H1 (cell line): ENCODE measurements at regions not wholly inside any gene's neighbourhood (a gene's known extent, or its start where the extent isn't known, plus 50 kb on each side); places are given as distances from the start of the nearest gene placed in this dataset.

Source experiments
- CTCF ChIA-PET: fragments of 300-600 bp; sonication (Branson Sonifier 250); formaldehyde crosslinking; loops from one replicate; lab custom pipeline; 2021; ENCODE audit not compliant: partially characterized antibody; lab: Charles Lee
- POLR2A ChIA-PET: fragments of 300-600 bp; sonication (Branson Sonifier 250); formaldehyde crosslinking; loops from one replicate; lab custom pipeline; 2021; ENCODE audit warnings: inconsistent platforms; ENCODE audit not compliant: partially characterized antibody; lab: Charles Lee
- DNase-seq, 2 experiments: peaks; one replicate each; pipeline versions ENCODE4 v3.0.0 to v3.0.0-alpha.2; 2010 to 2022; ENCODE audit warnings: low spot score in 2 of 2, low read depth in 1 of 2, mixed read lengths in 1 of 2
- FAIRE-seq: peaks from 2 replicates; lab custom pipeline; 2011; peaks lifted over from hg19 to GRCh38; lab: Jason Lieb, UNC
- H2AFZ ChIP-seq: 2 replicates; pipeline ENCODE4 v1.8.1; 2012; ENCODE audit warnings: low read length, inconsistent platforms
- H2AK5ac ChIP-seq: 2 replicates; pipeline ENCODE4 v1.6.1; 2013; ENCODE audit warnings: low read depth, low read length
- H2BK120ac ChIP-seq: replicated peaks from 2 replicates; pipeline ENCODE3; 2013; ENCODE audit warnings: low read depth, low read length, inconsistent platforms
- H2BK12ac ChIP-seq: 2 replicates; pipeline ENCODE4 v1.6.1; 2013; ENCODE audit warnings: low read depth, low read length
- H2BK15ac ChIP-seq: 2 replicates; pipeline ENCODE4 v1.6.1; 2013; ENCODE audit warnings: low read length
- H2BK20ac ChIP-seq: 2 replicates; pipeline ENCODE4 v1.6.1; 2013; ENCODE audit warnings: low read length
- H2BK5ac ChIP-seq: 2 replicates; pipeline ENCODE4 v1.6.1; 2013; ENCODE audit warnings: low read depth, low read length
- H3K14ac ChIP-seq: 2 replicates; pipeline ENCODE4 v1.6.1; 2013; ENCODE audit warnings: inconsistent platforms; ENCODE audit not compliant: insufficient read length
- H3K18ac ChIP-seq: 2 replicates; pipeline ENCODE4 v1.6.1; 2013; ENCODE audit warnings: low read length; ENCODE audit errors: extremely low read depth
- H3K23ac ChIP-seq: 2 replicates; pipeline ENCODE4 v1.6.1; 2013; ENCODE audit warnings: inconsistent platforms; ENCODE audit not compliant: insufficient read length
- H3K23me2 ChIP-seq: 2 replicates; pipeline ENCODE4 v1.6.1; 2013; ENCODE audit warnings: low read depth, low read length
- H3K27ac ChIP-seq: 2 replicates; pipeline ENCODE4 v1.6.1; 2011; ENCODE audit warnings: low read depth, low read length, inconsistent platforms
- H3K27me3 ChIP-seq, 4 experiments: replicated peaks in 1 of 4; 1 replicate in 1 of 4; 2 replicates in 3 of 4; pipeline versions ENCODE4 v1.6.1 to v1.8.1; 2011 to 2013; ENCODE audit warnings: low read length in 3 of 4, mild to moderate bottlenecking in 3 of 4, inconsistent platforms in 2 of 4, mixed read lengths in 2 of 4, moderate library complexity in 1 of 4; ENCODE audit not compliant: control insufficient read depth in 3 of 4, insufficient read depth in 3 of 4; ENCODE audit errors: extremely low read depth in 1 of 4
- H3K36me3 ChIP-seq, 4 experiments: 2 replicates each; pipeline versions ENCODE4 v1.6.1 to v1.8.1; 2011 to 2013; ENCODE audit warnings: mild to moderate bottlenecking in 4 of 4, low read length in 3 of 4, moderate library complexity in 2 of 4, control low read depth in 1 of 4, inconsistent platforms in 1 of 4; ENCODE audit not compliant: insufficient read depth in 4 of 4, control insufficient read depth in 2 of 4
- H3K4ac ChIP-seq: replicated peaks from 2 replicates; pipeline ENCODE3; 2013; ENCODE audit warnings: low read length, low read depth, mixed read lengths, inconsistent platforms; ENCODE audit not compliant: insufficient read length
- H3K4me1 ChIP-seq, 4 experiments: replicated peaks in 1 of 4; 1 replicate in 1 of 4; 2 replicates in 3 of 4; pipeline versions ENCODE4 v1.6.1 to v1.8.1; 2011 to 2013; ENCODE audit warnings: low read length in 3 of 4, inconsistent platforms in 2 of 4, mixed read lengths in 1 of 4; ENCODE audit not compliant: insufficient read depth in 4 of 4, control insufficient read depth in 3 of 4
- H3K4me2 ChIP-seq, 2 experiments: 2 replicates each; pipeline versions ENCODE4 v1.6.1 to v1.8.1; 2011 to 2013; ENCODE audit warnings: low read depth in 2 of 2, low read length in 2 of 2, control low read depth in 1 of 2, inconsistent platforms in 1 of 2, mild to moderate bottlenecking in 1 of 2; ENCODE audit not compliant: insufficient read depth in 1 of 2
- H3K4me3 ChIP-seq, 4 experiments: fragments of 200-600, 300-600 bp in 1 of 4; sonication (generic), shearing (Covaris generic), sonication (Bioruptor Twin) in 1 of 4; 2 replicates each; pipeline versions ENCODE4 v1.5.1 to v1.8.1; 2011 to 2016; ENCODE audit warnings: low read length in 4 of 4, low read depth in 3 of 4, control low read depth in 2 of 4, inconsistent platforms in 2 of 4, mild to moderate bottlenecking in 2 of 4, mixed read lengths in 1 of 4, moderate library complexity in 1 of 4; ENCODE audit not compliant: insufficient read depth in 2 of 4; ENCODE audit errors: extremely low read depth in 1 of 4
- H3K56ac ChIP-seq: replicated peaks from 2 replicates; pipeline ENCODE3; 2013; ENCODE audit warnings: low read depth, mild to moderate bottlenecking, mixed read lengths, low read length, inconsistent platforms; ENCODE audit not compliant: insufficient read length
- H3K79me1 ChIP-seq: 2 replicates; pipeline ENCODE4 v1.6.1; 2013; ENCODE audit warnings: low read depth, low read length, control low read depth
- H3K79me2 ChIP-seq, 2 experiments: 2 replicates each; pipeline versions ENCODE4 v1.6.1 to v1.8.1; 2012 to 2013; ENCODE audit warnings: low read length in 2 of 2, mild to moderate bottlenecking in 2 of 2, inconsistent platforms in 1 of 2; ENCODE audit not compliant: insufficient read depth in 2 of 2, control insufficient read depth in 1 of 2
- H3K9ac ChIP-seq, 4 experiments: replicated peaks in 1 of 4; 1 replicate in 1 of 4; 2 replicates in 3 of 4; pipeline versions ENCODE4 v1.6.1 to v1.8.1; 2011 to 2013; ENCODE audit warnings: low read depth in 3 of 4, low read length in 3 of 4, control low read depth in 2 of 4, mild to moderate bottlenecking in 2 of 4, moderate library complexity in 2 of 4, inconsistent platforms in 1 of 4; ENCODE audit errors: extremely low read depth in 1 of 4
- H3K9me3 ChIP-seq, 2 experiments: 2 replicates each; pipeline versions ENCODE4 v1.6.1 to v1.8.1; 2012 to 2013; ENCODE audit warnings: mild to moderate bottlenecking in 2 of 2, moderate library complexity in 2 of 2, control low read depth in 1 of 2, inconsistent platforms in 1 of 2, low read depth in 1 of 2, low read length in 1 of 2, mixed read lengths in 1 of 2; ENCODE audit not compliant: insufficient read depth in 2 of 2
- H4K20me1 ChIP-seq, 2 experiments: replicated peaks in 1 of 2; 2 replicates each; pipeline versions ENCODE3 to v1.8.1; 2011 to 2013; ENCODE audit warnings: inconsistent platforms in 2 of 2, low read length in 2 of 2, mild to moderate bottlenecking in 1 of 2; ENCODE audit not compliant: insufficient read depth in 2 of 2, control insufficient read depth in 1 of 2
- H4K5ac ChIP-seq: 2 replicates; pipeline ENCODE4 v1.6.1; 2013; ENCODE audit warnings: low read length, low read depth, mixed read lengths, inconsistent platforms; ENCODE audit not compliant: insufficient read length
- H4K8ac ChIP-seq: 2 replicates; pipeline ENCODE4 v1.8.0; 2013; ENCODE audit warnings: mild to moderate bottlenecking, moderate library complexity, low read length, inconsistent platforms; ENCODE audit not compliant: insufficient read depth; ENCODE audit errors: extremely low read depth
- H4K91ac ChIP-seq: replicated peaks from 2 replicates; pipeline ENCODE3; 2013; ENCODE audit warnings: low read length, mixed read lengths, inconsistent platforms; ENCODE audit not compliant: insufficient read length
- BACH1 ChIP-seq: IDR thresholded peaks from 2 replicates; pipeline ENCODE4 v1.6.1; 2012; ENCODE audit warnings: low read length, improper control_type of control experiment
- KDM4A ChIP-seq: IDR thresholded peaks from one replicate; pipeline ENCODE4 v1.7.1; 2012; ENCODE audit warnings: low read depth, mild to moderate bottlenecking, moderate library complexity, low read length, inconsistent platforms; ENCODE audit not compliant: severe bottlenecking
- POLR2AphosphoS5 ChIP-seq: IDR thresholded peaks from 2 replicates; pipeline ENCODE4 v1.6.1; 2011; ENCODE audit warnings: low read depth, low read length
- RBBP5 ChIP-seq: IDR thresholded peaks from 2 replicates; pipeline ENCODE4 v1.7.1; 2012; ENCODE audit warnings: low read depth, mild to moderate bottlenecking, inconsistent platforms, low read length, moderate library complexity, borderline replicate concordance
- RXRA ChIP-seq: IDR thresholded peaks from 2 replicates; pipeline ENCODE4 v1.6.1; 2011; ENCODE audit warnings: low read depth, mild to moderate bottlenecking, low read length, moderate library complexity; ENCODE audit not compliant: insufficient read depth
- SIRT6 ChIP-seq: IDR thresholded peaks from one replicate; pipeline ENCODE4 v1.7.1; 2012; ENCODE audit warnings: low read length, inconsistent platforms
- SP2 ChIP-seq: IDR thresholded peaks from 2 replicates; pipeline ENCODE4 v1.6.1; 2012; ENCODE audit warnings: mild to moderate bottlenecking, low read length, inconsistent platforms
- WGBS, 2 experiments: shearing (Covaris generic) in 1 of 2; methylation state at CpG; one replicate each; pipeline versions ENCODE4 v1.1.6 to v1.1.7; 2013 to 2015; ENCODE audit warnings: low lambda C conversion rate in 2 of 2, mixed read lengths in 2 of 2, inconsistent platforms in 1 of 2, low coverage in 1 of 2, missing lambda C conversion rate in 1 of 2; ENCODE audit not compliant: insufficient replicate concordance in 2 of 2, insufficient coverage in 1 of 2, insufficient read length in 1 of 2; ENCODE audit errors: extremely low coverage in 1 of 2, missing lambda C conversion rate in 1 of 2; 5-methylcytosine and 5-hydroxymethylcytosine counted together

- Histone ChIP-seq H3K27ac (no peak overlapping the region), H3K9ac (no peak overlapping the region), H2AFZ (no peak overlapping the region), H3K4ac (no peak overlapping the region), H4K91ac (no peak overlapping the region), H2BK12ac (no peak overlapping the region), H3K14ac (no peak overlapping the region), H3K79me2 (no peaks in the 10 kb centered on the region), H3K4me2 (0 out of 4 replicates have a peak overlapping the region, but pooled peaks of 1 of the 2 experiments have one; percentile 14), H3K23ac (no peak overlapping the region), H3K36me3 (no peaks in the 10 kb centered on the region), H4K8ac (no peak overlapping the region), H2AK5ac (no peak overlapping the region), H3K23me2 (no peaks in the 10 kb centered on the region), H2BK120ac (no peak overlapping the region), H4K5ac (no peak overlapping the region), H2BK20ac (no peak overlapping the region), H3K56ac (no peak overlapping the region), H3K27me3 (no peaks in the 10 kb centered on the region), H2BK5ac (no peak overlapping the region), H3K9me3 (no peaks in the 10 kb centered on the region), H2BK15ac (no peak overlapping the region), H3K4me3 (no peak overlapping the region), H3K79me1 (no peaks in the 10 kb centered on the region), H4K20me1 (no peaks in the 10 kb centered on the region), H3K18ac (no peak overlapping the region), H3K4me1 (peaks cover 0 to 9% (median 0%) of the 10 kb centered on the region in 4 experiments; a peak in 2 of 7 replicates)
- TF ChIP-seq RXRA (no peak), SP2 (no peak), SIRT6 (no peak), KDM4A (no peak), RBBP5 (no peak), BACH1 (no peak), POLR2AphosphoS5 (no peak)
- ChIA-PET POLR2A (interaction anchor here (0.6 kb wide), 1 partner anchor 798 kb away, joined by 3 read pairs; no protein-coding TSS in a partner anchor), CTCF (interaction anchor here (0.9 to 2.7 kb wide), 2 partner anchors 9 to 328 kb away, joined by 3 to 13 read pairs; no protein-coding TSS in a partner anchor)
- FAIRE-seq: no peak
- 84% methylated on average over 3 of the region's 3 CpGs; no CpG with 5 or more reads in 1 of the 2 experiments for WGBS, 2 experiments
- DNase-seq: no peak
Measured at GRCh38 chr11:127462065-127462344, 461.4 kb upstream of the KIRREL3 start.
